GM23338 (cell line): ENCODE measurements at regions not wholly inside any gene's neighbourhood (a gene's known extent, or its start where the extent isn't known, plus 50 kb on each side); places are given as distances from the start of the nearest gene placed in this dataset.

Experiments
- ATAC-seq: fragments of 200-7000 bp; cut with Tn5 transposase; 3 replicates; pipeline ENCODE4 v1.9.1; 2020
- DNase-seq: peaks from one replicate; pipeline ENCODE4 v3.0.0-alpha.2; 2015; ENCODE audit warnings: low spot score
- H2AFZ ChIP-seq: fragments of 200-600 bp; sonication (generic); 2 replicates; pipeline ENCODE4 v1.8.0; 2016; ENCODE audit warnings: antibody characterized with exemption, mild to moderate bottlenecking, moderate library complexity
- H3F3A ChIP-seq: fragments of 200-600 bp; sonication (generic); replicated peaks from 2 replicates; pipeline ENCODE4 v1.8.0; 2017; ENCODE audit warnings: antibody characterized with exemption, mixed run types, low read depth
- H3K27ac ChIP-seq: fragments of 200-600 bp; sonication (generic); 2 replicates; pipeline ENCODE4 v1.6.1; 2016; ENCODE audit warnings: low read depth
- H3K27me3 ChIP-seq: fragments of 200-600 bp; sonication (generic); 2 replicates; pipeline ENCODE4 v1.8.0; 2016; ENCODE audit warnings: mild to moderate bottlenecking, mixed run types, moderate library complexity; ENCODE audit not compliant: insufficient read depth
- H3K36me3 ChIP-seq: fragments of 200-600 bp; sonication (generic); 2 replicates; pipeline ENCODE4 v1.8.0; 2016; ENCODE audit warnings: mild to moderate bottlenecking; ENCODE audit not compliant: insufficient read depth
- H3K4me1 ChIP-seq: fragments of 200-600 bp; sonication (generic); 2 replicates; pipeline ENCODE4 v1.8.0; 2016; ENCODE audit warnings: mild to moderate bottlenecking, moderate library complexity; ENCODE audit not compliant: insufficient read depth
- H3K4me2 ChIP-seq: fragments of 200-600 bp; sonication (generic); 2 replicates; pipeline ENCODE4 v1.7.1; 2017; ENCODE audit warnings: mixed run types
- H3K4me3 ChIP-seq: fragments of 200-600 bp; sonication (generic); 2 replicates; pipeline ENCODE4 v1.6.1; 2016; ENCODE audit warnings: mixed run types
- H3K79me2 ChIP-seq: fragments of 200-600 bp; sonication (generic); replicated peaks from 2 replicates; pipeline ENCODE4 v1.8.0; 2017; ENCODE audit warnings: mild to moderate bottlenecking; ENCODE audit not compliant: insufficient read depth
- H3K9me2 ChIP-seq: fragments of 200-600 bp; sonication (generic); 2 replicates; pipeline ENCODE4 v1.8.0; 2017; ENCODE audit not compliant: insufficient read depth
- H4K20me1 ChIP-seq: fragments of 200-600 bp; sonication (generic); replicated peaks from 2 replicates; pipeline ENCODE4 v1.8.0; 2017; ENCODE audit warnings: mild to moderate bottlenecking; ENCODE audit not compliant: insufficient read depth
- H3K27ac Mint-ChIP-seq: 2 replicates; pipeline ENCODE4 v1.8.0; 2020; ENCODE audit warnings: inconsistent platforms, mild to moderate bottlenecking, moderate library complexity, mixed read lengths
- H3K27me3 Mint-ChIP-seq: 3 replicates; pipeline ENCODE4 v1.8.0; 2022; ENCODE audit warnings: low read depth, mild to moderate bottlenecking, moderate library complexity, mixed read lengths, inconsistent platforms; ENCODE audit not compliant: insufficient read depth, poor library complexity
- H3K36me3 Mint-ChIP-seq: 3 replicates; pipeline ENCODE4 v1.8.0; 2021; ENCODE audit warnings: low read depth, mild to moderate bottlenecking, inconsistent platforms, moderate library complexity, mixed read lengths
- H3K4me1 Mint-ChIP-seq: 3 replicates; pipeline ENCODE4 v1.8.0; 2020; ENCODE audit warnings: mild to moderate bottlenecking, inconsistent platforms, mixed read lengths
- H3K4me3 Mint-ChIP-seq: 3 replicates; pipeline ENCODE4 v1.8.0; 2021; ENCODE audit warnings: moderate library complexity, mild to moderate bottlenecking, inconsistent platforms, mixed read lengths
- H3K9me3 Mint-ChIP-seq: 3 replicates; pipeline ENCODE4 v1.8.0; 2020; ENCODE audit warnings: moderate library complexity, mild to moderate bottlenecking, inconsistent platforms, mixed read lengths
- CREB1 ChIP-seq: fragments of 250-450 bp; sonication (Bioruptor Pico); IDR thresholded peaks from 2 replicates; pipeline ENCODE4 v1.5.0; 2020; ENCODE audit warnings: low read depth, mild to moderate bottlenecking, moderate library complexity
- CTCF ChIP-seq, 2 experiments: fragments of 200-600 bp in 1 of 2; sonication (generic) in 1 of 2; conservative IDR thresholded peaks; 2 replicates each; pipeline versions ENCODE4 v1.5.1 to v1.6.1; 2016 to 2017; ENCODE audit warnings: antibody characterized with exemption in 2 of 2, low read depth in 2 of 2, mild to moderate bottlenecking in 2 of 2, moderate library complexity in 1 of 2
- ETS1 ChIP-seq: IDR thresholded peaks from 2 replicates; pipeline ENCODE4 v1.6.1; 2016; ENCODE audit warnings: antibody characterized with exemption
- EZH2 ChIP-seq: fragments of 200-600 bp; sonication (generic); IDR thresholded peaks from one replicate; pipeline ENCODE4 v1.8.0; 2017; ENCODE audit warnings: antibody characterized with exemption, mild to moderate bottlenecking, low read depth; ENCODE audit not compliant: unreplicated experiment
- EZH2phosphoT487 ChIP-seq: fragments of 200-600 bp; sonication (generic); IDR thresholded peaks from one replicate; pipeline ENCODE4 v1.8.1; 2018; ENCODE audit warnings: antibody characterized with exemption; ENCODE audit not compliant: unreplicated experiment
- JUNB ChIP-seq: IDR thresholded peaks from one replicate; pipeline ENCODE4 v1.6.1; 2016; ENCODE audit warnings: antibody characterized with exemption; ENCODE audit not compliant: unreplicated experiment
- NANOG ChIP-seq: IDR thresholded peaks from 2 replicates; pipeline ENCODE4 v1.6.1; 2016; ENCODE audit warnings: antibody characterized with exemption, borderline replicate concordance
- POLR2AphosphoS5 ChIP-seq: IDR thresholded peaks from 2 replicates; pipeline ENCODE4 v1.6.1; 2016; ENCODE audit warnings: antibody characterized with exemption, low read depth
- REST ChIP-seq: IDR thresholded peaks from one replicate; pipeline ENCODE4 v1.6.1; 2018; ENCODE audit warnings: antibody characterized with exemption; ENCODE audit not compliant: unreplicated experiment
- STAT1 ChIP-seq: IDR thresholded peaks from one replicate; pipeline ENCODE4 v1.6.1; 2016; ENCODE audit warnings: antibody characterized with exemption; ENCODE audit not compliant: unreplicated experiment
- ZNF114 ChIP-seq: fragments of 250-450 bp; sonication (Bioruptor Pico); IDR thresholded peaks from 2 replicates; pipeline ENCODE4 v1.5.0; 2020; ENCODE audit warnings: mild to moderate bottlenecking, moderate library complexity
- ZNF331 ChIP-seq: fragments of 250-450 bp; sonication (Bioruptor Pico); IDR thresholded peaks from 2 replicates; pipeline ENCODE4 v1.5.0; 2020; ENCODE audit warnings: low read depth, mild to moderate bottlenecking, moderate library complexity
- TF ChIP-seq, protein P1 (sequence below): fragments of 250-450 bp; sonication (Bioruptor Pico); IDR thresholded peaks from 2 replicates; pipeline ENCODE4 v1.5.0; 2020; ENCODE audit warnings: mild to moderate bottlenecking, moderate library complexity

DNA sequence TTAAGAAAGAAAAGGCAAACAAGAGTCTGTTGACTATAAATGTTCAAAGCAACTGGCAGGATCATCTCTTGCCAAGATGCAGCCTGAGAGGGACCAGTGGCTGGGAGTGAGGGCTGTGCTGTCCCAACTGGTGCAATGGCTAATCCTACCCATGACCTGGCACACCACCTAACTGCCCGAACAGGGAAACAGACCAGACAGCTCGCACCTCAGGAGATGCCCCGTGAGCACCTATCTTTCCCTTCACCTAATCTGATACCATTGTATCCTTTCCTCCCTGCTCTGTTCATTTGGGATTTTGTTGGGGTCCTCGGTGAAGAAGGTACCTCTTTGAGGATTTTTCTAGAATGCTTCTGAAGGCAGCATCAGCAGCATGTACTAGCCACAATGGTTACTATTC lies 206.5 kb upstream of the MAMLD1 start:
- no peaks in the 10 kb centered on the region for H3F3A ChIP-seq
- Mint-ChIP-seq H3K9me3 (no peaks in the 10 kb centered on the region), H3K4me1 (no peaks in the 10 kb centered on the region), H3K4me3 (no peak overlapping the region), H3K36me3 (no peaks in the 10 kb centered on the region), H3K27me3 (peaks cover 5% of the 10 kb centered on the region), H3K27ac (no peak overlapping the region)
- no peaks in the 10 kb centered on the region for H3K36me3 ChIP-seq
- no peaks in the 10 kb centered on the region for H3K79me2 ChIP-seq
- no peak overlapping the region for H3K27ac ChIP-seq
- H3K4me2 ChIP-seq, result no peak overlapping the region
- TF ChIP-seq CTCF (conservative IDR thresholded peaks at IDR 0.05; ENCODE audit: low read depth in 2 of 2) (no peak), POLR2AphosphoS5 (no peak), ETS1 (no peak), ZNF331 (CRISPR knock-in tag) (no peak), EZH2phosphoT487 (no peak), REST (no peak), ZNF114 (no peak), NANOG (no peak), JUNB (no peak), STAT1 (no peak), EZH2 (no peak), CREB1 (CRISPR knock-in tag) (no peak)
- TF ChIP-seq, protein P1, sequence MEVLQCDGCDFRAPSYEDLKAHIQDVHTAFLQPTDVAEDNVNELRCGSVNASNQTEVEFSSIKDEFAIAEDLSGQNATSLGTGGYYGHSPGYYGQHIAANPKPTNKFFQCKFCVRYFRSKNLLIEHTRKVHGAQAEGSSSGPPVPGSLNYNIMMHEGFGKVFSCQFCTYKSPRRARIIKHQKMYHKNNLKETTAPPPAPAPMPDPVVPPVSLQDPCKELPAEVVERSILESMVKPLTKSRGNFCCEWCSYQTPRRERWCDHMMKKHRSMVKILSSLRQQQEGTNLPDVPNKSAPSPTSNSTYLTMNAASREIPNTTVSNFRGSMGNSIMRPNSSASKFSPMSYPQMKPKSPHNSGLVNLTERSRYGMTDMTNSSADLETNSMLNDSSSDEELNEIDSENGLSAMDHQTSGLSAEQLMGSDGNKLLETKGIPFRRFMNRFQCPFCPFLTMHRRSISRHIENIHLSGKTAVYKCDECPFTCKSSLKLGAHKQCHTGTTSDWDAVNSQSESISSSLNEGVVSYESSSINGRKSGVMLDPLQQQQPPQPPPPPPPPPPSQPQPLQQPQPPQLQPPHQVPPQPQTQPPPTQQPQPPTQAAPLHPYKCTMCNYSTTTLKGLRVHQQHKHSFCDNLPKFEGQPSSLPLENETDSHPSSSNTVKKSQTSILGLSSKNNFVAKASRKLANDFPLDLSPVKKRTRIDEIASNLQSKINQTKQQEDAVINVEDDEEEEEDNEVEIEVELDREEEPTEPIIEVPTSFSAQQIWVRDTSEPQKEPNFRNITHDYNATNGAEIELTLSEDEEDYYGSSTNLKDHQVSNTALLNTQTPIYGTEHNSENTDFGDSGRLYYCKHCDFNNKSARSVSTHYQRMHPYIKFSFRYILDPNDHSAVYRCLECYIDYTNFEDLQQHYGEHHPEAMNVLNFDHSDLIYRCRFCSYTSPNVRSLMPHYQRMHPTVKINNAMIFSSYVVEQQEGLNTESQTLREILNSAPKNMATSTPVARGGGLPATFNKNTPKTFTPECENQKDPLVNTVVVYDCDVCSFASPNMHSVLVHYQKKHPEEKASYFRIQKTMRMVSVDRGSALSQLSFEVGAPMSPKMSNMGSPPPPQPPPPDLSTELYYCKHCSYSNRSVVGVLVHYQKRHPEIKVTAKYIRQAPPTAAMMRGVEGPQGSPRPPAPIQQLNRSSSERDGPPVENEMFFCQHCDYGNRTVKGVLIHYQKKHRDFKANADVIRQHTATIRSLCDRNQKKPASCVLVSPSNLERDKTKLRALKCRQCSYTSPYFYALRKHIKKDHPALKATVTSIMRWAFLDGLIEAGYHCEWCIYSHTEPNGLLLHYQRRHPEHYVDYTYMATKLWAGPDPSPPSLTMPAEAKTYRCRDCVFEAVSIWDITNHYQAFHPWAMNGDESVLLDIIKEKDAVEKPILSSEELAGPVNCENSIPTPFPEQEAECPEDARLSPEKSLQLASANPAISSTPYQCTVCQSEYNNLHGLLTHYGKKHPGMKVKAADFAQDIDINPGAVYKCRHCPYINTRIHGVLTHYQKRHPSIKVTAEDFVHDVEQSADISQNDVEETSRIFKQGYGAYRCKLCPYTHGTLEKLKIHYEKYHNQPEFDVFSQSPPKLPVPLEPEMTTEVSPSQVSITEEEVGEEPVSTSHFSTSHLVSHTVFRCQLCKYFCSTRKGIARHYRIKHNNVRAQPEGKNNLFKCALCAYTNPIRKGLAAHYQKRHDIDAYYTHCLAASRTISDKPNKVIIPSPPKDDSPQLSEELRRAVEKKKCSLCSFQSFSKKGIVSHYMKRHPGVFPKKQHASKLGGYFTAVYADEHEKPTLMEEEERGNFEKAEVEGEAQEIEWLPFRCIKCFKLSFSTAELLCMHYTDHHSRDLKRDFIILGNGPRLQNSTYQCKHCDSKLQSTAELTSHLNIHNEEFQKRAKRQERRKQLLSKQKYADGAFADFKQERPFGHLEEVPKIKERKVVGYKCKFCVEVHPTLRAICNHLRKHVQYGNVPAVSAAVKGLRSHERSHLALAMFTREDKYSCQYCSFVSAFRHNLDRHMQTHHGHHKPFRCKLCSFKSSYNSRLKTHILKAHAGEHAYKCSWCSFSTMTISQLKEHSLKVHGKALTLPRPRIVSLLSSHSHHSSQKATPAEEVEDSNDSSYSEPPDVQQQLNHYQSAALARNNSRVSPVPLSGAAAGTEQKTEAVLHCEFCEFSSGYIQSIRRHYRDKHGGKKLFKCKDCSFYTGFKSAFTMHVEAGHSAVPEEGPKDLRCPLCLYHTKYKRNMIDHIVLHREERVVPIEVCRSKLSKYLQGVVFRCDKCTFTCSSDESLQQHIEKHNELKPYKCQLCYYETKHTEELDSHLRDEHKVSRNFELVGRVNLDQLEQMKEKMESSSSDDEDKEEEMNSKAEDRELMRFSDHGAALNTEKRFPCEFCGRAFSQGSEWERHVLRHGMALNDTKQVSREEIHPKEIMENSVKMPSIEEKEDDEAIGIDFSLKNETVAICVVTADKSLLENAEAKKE (CRISPR knock-in tag), result no peak
- no peaks in the 10 kb centered on the region for H4K20me1 ChIP-seq
- DNase-seq (no peak), ATAC-seq (no peak)
- no peaks in the 10 kb centered on the region for H3K27me3 ChIP-seq
- H2AFZ ChIP-seq, result no peak overlapping the region
- no peaks in the 10 kb centered on the region for H3K9me2 ChIP-seq
- no peaks in the 10 kb centered on the region for H3K4me1 ChIP-seq
- no peak overlapping the region for H3K4me3 ChIP-seq
